GM23338 (cell line): ENCODE measurements at regions not wholly inside any gene's neighbourhood (a gene's known extent, or its start where the extent isn't known, plus 50 kb on each side); places are given as distances from the start of the nearest gene placed in this dataset.

Experiments used
- ATAC-seq: fragments of 200-7000 bp; cut with Tn5 transposase; 3 replicates; pipeline ENCODE4 v1.9.1; 2020
- DNase-seq: peaks from one replicate; pipeline ENCODE4 v3.0.0-alpha.2; 2015; ENCODE audit warnings: low spot score
- H2AFZ ChIP-seq: fragments of 200-600 bp; sonication (generic); 2 replicates; pipeline ENCODE4 v1.8.0; 2016; ENCODE audit warnings: antibody characterized with exemption, mild to moderate bottlenecking, moderate library complexity
- H3F3A ChIP-seq: fragments of 200-600 bp; sonication (generic); replicated peaks from 2 replicates; pipeline ENCODE4 v1.8.0; 2017; ENCODE audit warnings: antibody characterized with exemption, mixed run types, low read depth
- H3K27ac ChIP-seq: fragments of 200-600 bp; sonication (generic); 2 replicates; pipeline ENCODE4 v1.6.1; 2016; ENCODE audit warnings: low read depth
- H3K27me3 ChIP-seq: fragments of 200-600 bp; sonication (generic); 2 replicates; pipeline ENCODE4 v1.8.0; 2016; ENCODE audit warnings: mild to moderate bottlenecking, mixed run types, moderate library complexity; ENCODE audit not compliant: insufficient read depth
- H3K36me3 ChIP-seq: fragments of 200-600 bp; sonication (generic); 2 replicates; pipeline ENCODE4 v1.8.0; 2016; ENCODE audit warnings: mild to moderate bottlenecking; ENCODE audit not compliant: insufficient read depth
- H3K4me1 ChIP-seq: fragments of 200-600 bp; sonication (generic); 2 replicates; pipeline ENCODE4 v1.8.0; 2016; ENCODE audit warnings: mild to moderate bottlenecking, moderate library complexity; ENCODE audit not compliant: insufficient read depth
- H3K4me2 ChIP-seq: fragments of 200-600 bp; sonication (generic); 2 replicates; pipeline ENCODE4 v1.7.1; 2017; ENCODE audit warnings: mixed run types
- H3K4me3 ChIP-seq: fragments of 200-600 bp; sonication (generic); 2 replicates; pipeline ENCODE4 v1.6.1; 2016; ENCODE audit warnings: mixed run types
- H3K79me2 ChIP-seq: fragments of 200-600 bp; sonication (generic); replicated peaks from 2 replicates; pipeline ENCODE4 v1.8.0; 2017; ENCODE audit warnings: mild to moderate bottlenecking; ENCODE audit not compliant: insufficient read depth
- H3K9me2 ChIP-seq: fragments of 200-600 bp; sonication (generic); 2 replicates; pipeline ENCODE4 v1.8.0; 2017; ENCODE audit not compliant: insufficient read depth
- H4K20me1 ChIP-seq: fragments of 200-600 bp; sonication (generic); replicated peaks from 2 replicates; pipeline ENCODE4 v1.8.0; 2017; ENCODE audit warnings: mild to moderate bottlenecking; ENCODE audit not compliant: insufficient read depth
- H3K27ac Mint-ChIP-seq: 2 replicates; pipeline ENCODE4 v1.8.0; 2020; ENCODE audit warnings: inconsistent platforms, mild to moderate bottlenecking, moderate library complexity, mixed read lengths
- H3K27me3 Mint-ChIP-seq: 3 replicates; pipeline ENCODE4 v1.8.0; 2022; ENCODE audit warnings: low read depth, mild to moderate bottlenecking, moderate library complexity, mixed read lengths, inconsistent platforms; ENCODE audit not compliant: insufficient read depth, poor library complexity
- H3K36me3 Mint-ChIP-seq: 3 replicates; pipeline ENCODE4 v1.8.0; 2021; ENCODE audit warnings: low read depth, mild to moderate bottlenecking, inconsistent platforms, moderate library complexity, mixed read lengths
- H3K4me1 Mint-ChIP-seq: 3 replicates; pipeline ENCODE4 v1.8.0; 2020; ENCODE audit warnings: mild to moderate bottlenecking, inconsistent platforms, mixed read lengths
- H3K4me3 Mint-ChIP-seq: 3 replicates; pipeline ENCODE4 v1.8.0; 2021; ENCODE audit warnings: moderate library complexity, mild to moderate bottlenecking, inconsistent platforms, mixed read lengths
- H3K9me3 Mint-ChIP-seq: 3 replicates; pipeline ENCODE4 v1.8.0; 2020; ENCODE audit warnings: moderate library complexity, mild to moderate bottlenecking, inconsistent platforms, mixed read lengths
- CREB1 ChIP-seq: fragments of 250-450 bp; sonication (Bioruptor Pico); IDR thresholded peaks from 2 replicates; pipeline ENCODE4 v1.5.0; 2020; ENCODE audit warnings: low read depth, mild to moderate bottlenecking, moderate library complexity
- ETS1 ChIP-seq: IDR thresholded peaks from 2 replicates; pipeline ENCODE4 v1.6.1; 2016; ENCODE audit warnings: antibody characterized with exemption
- EZH2 ChIP-seq: fragments of 200-600 bp; sonication (generic); IDR thresholded peaks from one replicate; pipeline ENCODE4 v1.8.0; 2017; ENCODE audit warnings: antibody characterized with exemption, mild to moderate bottlenecking, low read depth; ENCODE audit not compliant: unreplicated experiment
- EZH2phosphoT487 ChIP-seq: fragments of 200-600 bp; sonication (generic); IDR thresholded peaks from one replicate; pipeline ENCODE4 v1.8.1; 2018; ENCODE audit warnings: antibody characterized with exemption; ENCODE audit not compliant: unreplicated experiment
- JUNB ChIP-seq: IDR thresholded peaks from one replicate; pipeline ENCODE4 v1.6.1; 2016; ENCODE audit warnings: antibody characterized with exemption; ENCODE audit not compliant: unreplicated experiment
- NANOG ChIP-seq: IDR thresholded peaks from 2 replicates; pipeline ENCODE4 v1.6.1; 2016; ENCODE audit warnings: antibody characterized with exemption, borderline replicate concordance
- REST ChIP-seq: IDR thresholded peaks from one replicate; pipeline ENCODE4 v1.6.1; 2018; ENCODE audit warnings: antibody characterized with exemption; ENCODE audit not compliant: unreplicated experiment
- STAT1 ChIP-seq: IDR thresholded peaks from one replicate; pipeline ENCODE4 v1.6.1; 2016; ENCODE audit warnings: antibody characterized with exemption; ENCODE audit not compliant: unreplicated experiment
- ZNF114 ChIP-seq: fragments of 250-450 bp; sonication (Bioruptor Pico); IDR thresholded peaks from 2 replicates; pipeline ENCODE4 v1.5.0; 2020; ENCODE audit warnings: mild to moderate bottlenecking, moderate library complexity
- ZNF331 ChIP-seq: fragments of 250-450 bp; sonication (Bioruptor Pico); IDR thresholded peaks from 2 replicates; pipeline ENCODE4 v1.5.0; 2020; ENCODE audit warnings: low read depth, mild to moderate bottlenecking, moderate library complexity
- ZNF462 ChIP-seq: fragments of 250-450 bp; sonication (Bioruptor Pico); IDR thresholded peaks from 2 replicates; pipeline ENCODE4 v1.5.0; 2020; ENCODE audit warnings: mild to moderate bottlenecking, moderate library complexity
- TF ChIP-seq, protein P1 (sequence below), 2 experiments: fragments of 200-600 bp in 1 of 2; sonication (generic) in 1 of 2; conservative IDR thresholded peaks; 2 replicates each; pipeline versions ENCODE4 v1.5.1 to v1.6.1; 2016 to 2017; ENCODE audit warnings: antibody characterized with exemption in 2 of 2, low read depth in 2 of 2, mild to moderate bottlenecking in 2 of 2, moderate library complexity in 1 of 2

- Mint-ChIP-seq H3K27me3 (peaks cover 6% of the 10 kb centered on the region), H3K27ac (no peak overlapping the region), H3K4me3 (no peak overlapping the region), H3K4me1 (no peaks in the 10 kb centered on the region), H3K36me3 (peaks cover 45% of the 10 kb centered on the region), H3K9me3 (peaks cover 9% of the 10 kb centered on the region)
- H3K4me2 ChIP-seq = no peak overlapping the region
- H3K27ac ChIP-seq = no peak overlapping the region
- ATAC-seq (no peak), DNase-seq (no peak)
- no peaks in the 10 kb centered on the region; the same call in 1 of the 2 replicates for H3K36me3 ChIP-seq
- H3F3A ChIP-seq = no peaks in the 10 kb centered on the region
- H2AFZ ChIP-seq = no peak overlapping the region
- H4K20me1 ChIP-seq = no peaks in the 10 kb centered on the region
- no peaks in the 10 kb centered on the region for H3K79me2 ChIP-seq
- TF ChIP-seq EZH2phosphoT487 (no peak), CREB1 (CRISPR knock-in tag) (no peak), STAT1 (no peak), ETS1 (no peak), NANOG (no peak), ZNF462 (CRISPR knock-in tag) (no peak), ZNF331 (CRISPR knock-in tag) (no peak), REST (no peak), ZNF114 (no peak), EZH2 (no peak), JUNB (no peak)
- TF ChIP-seq, protein P1, sequence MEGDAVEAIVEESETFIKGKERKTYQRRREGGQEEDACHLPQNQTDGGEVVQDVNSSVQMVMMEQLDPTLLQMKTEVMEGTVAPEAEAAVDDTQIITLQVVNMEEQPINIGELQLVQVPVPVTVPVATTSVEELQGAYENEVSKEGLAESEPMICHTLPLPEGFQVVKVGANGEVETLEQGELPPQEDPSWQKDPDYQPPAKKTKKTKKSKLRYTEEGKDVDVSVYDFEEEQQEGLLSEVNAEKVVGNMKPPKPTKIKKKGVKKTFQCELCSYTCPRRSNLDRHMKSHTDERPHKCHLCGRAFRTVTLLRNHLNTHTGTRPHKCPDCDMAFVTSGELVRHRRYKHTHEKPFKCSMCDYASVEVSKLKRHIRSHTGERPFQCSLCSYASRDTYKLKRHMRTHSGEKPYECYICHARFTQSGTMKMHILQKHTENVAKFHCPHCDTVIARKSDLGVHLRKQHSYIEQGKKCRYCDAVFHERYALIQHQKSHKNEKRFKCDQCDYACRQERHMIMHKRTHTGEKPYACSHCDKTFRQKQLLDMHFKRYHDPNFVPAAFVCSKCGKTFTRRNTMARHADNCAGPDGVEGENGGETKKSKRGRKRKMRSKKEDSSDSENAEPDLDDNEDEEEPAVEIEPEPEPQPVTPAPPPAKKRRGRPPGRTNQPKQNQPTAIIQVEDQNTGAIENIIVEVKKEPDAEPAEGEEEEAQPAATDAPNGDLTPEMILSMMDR (conservative IDR thresholded peaks at IDR 0.05; ENCODE audit: low read depth in 2 of 2) = no peak
- H3K4me3 ChIP-seq = no peak overlapping the region
- no peaks in the 10 kb centered on the region for H3K27me3 ChIP-seq
- no peaks in the 10 kb centered on the region for H3K4me1 ChIP-seq
- no peaks in the 10 kb centered on the region for H3K9me2 ChIP-seq
Measured at GRCh38 chr18:78136986-78137385, 842.6 kb upstream of the SALL3 start.
